ENCODE measurements at regions not wholly inside any gene's neighbourhood (a gene's known extent, or its start where the extent isn't known, plus 50 kb on each side); places are given as distances from the start of the nearest gene placed in this dataset.

GRCh38 chr1:83113652-83114051 is 885.3 kb downstream of the TTLL7 start:
- TF ChIP-seq CTCF (IDR thresholded peaks at IDR 0.05; ENCODE audit: extremely low read depth, low read depth, low read length): no peak
- Histone ChIP-seq H3K36me3 (ENCODE audit: insufficient read depth, low read length) (no peaks in the 10 kb centered on the region), H3K27me3 (ENCODE audit: insufficient read depth, low read length) (no peaks in the 10 kb centered on the region), H3K4me3 (ENCODE audit: insufficient read depth, low read length) (no peak overlapping the region), H3K27ac (ENCODE audit: low read depth, low read length) (no peak overlapping the region), H3K9me3 (ENCODE audit: low read depth, low read length) (no peaks in the 10 kb centered on the region), H4K20me1 (ENCODE audit: insufficient read depth, low read length) (no peaks in the 10 kb centered on the region), H3K4me1 (ENCODE audit: insufficient read depth, low read length) (no peaks in the 10 kb centered on the region), H2AFZ (ENCODE audit: low read length) (no peak overlapping the region), H3K79me2 (ENCODE audit: insufficient read depth, low read length) (no peaks in the 10 kb centered on the region), H3K4me2 (ENCODE audit: insufficient read depth, low read length) (no peak overlapping the region)
- DNase-seq (ENCODE audit: insufficient read length, low spot score, missing footprints): no peak

DNA sequence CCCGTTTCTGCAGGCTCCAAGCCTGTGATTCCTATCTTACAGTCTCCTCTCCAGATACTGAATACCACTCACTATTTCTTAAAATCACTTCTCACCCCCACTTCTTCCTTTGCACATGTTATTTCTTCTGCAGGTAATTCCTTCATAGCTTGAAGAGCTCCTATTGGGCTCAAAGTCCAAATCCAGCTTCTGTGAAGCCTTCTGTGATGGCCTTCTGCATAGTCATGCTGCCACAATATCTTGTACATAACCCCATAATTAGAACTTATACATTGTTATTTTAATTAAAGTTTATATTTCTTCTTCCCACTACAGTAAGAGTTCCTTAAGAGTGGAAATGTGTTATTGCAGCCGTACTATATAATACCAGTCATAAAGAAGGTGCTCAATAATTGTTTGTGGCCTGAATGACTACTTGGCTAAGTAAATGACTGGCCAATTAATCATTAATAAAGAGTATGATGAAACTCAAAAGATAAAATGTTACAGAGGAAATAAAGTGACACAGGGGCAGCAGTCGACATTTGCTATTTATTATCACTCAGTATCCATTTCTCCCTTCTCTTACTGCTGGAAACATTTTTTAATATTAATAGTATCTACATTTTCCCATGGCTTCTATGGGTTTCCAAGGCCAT is 886.6 kb downstream of the TTLL7 start:
- Histone ChIP-seq H2AFZ (ENCODE audit: low read length) (no peak overlapping the region), H3K27ac (ENCODE audit: low read depth, low read length) (no peak overlapping the region), H3K79me2 (ENCODE audit: insufficient read depth, low read length) (no peaks in the 10 kb centered on the region), H3K4me1 (ENCODE audit: insufficient read depth, low read length) (no peaks in the 10 kb centered on the region), H4K20me1 (ENCODE audit: insufficient read depth, low read length) (no peaks in the 10 kb centered on the region), H3K4me2 (ENCODE audit: insufficient read depth, low read length) (no peak overlapping the region), H3K9me3 (ENCODE audit: low read depth, low read length) (no peaks in the 10 kb centered on the region), H3K4me3 (ENCODE audit: insufficient read depth, low read length) (no peak overlapping the region), H3K36me3 (ENCODE audit: insufficient read depth, low read length) (no peaks in the 10 kb centered on the region), H3K27me3 (ENCODE audit: insufficient read depth, low read length) (no peaks in the 10 kb centered on the region)
- no peak for TF ChIP-seq CTCF (IDR thresholded peaks at IDR 0.05; ENCODE audit: extremely low read depth, low read depth, low read length)
- no peak for DNase-seq (ENCODE audit: insufficient read length, low spot score, missing footprints)

DNA sequence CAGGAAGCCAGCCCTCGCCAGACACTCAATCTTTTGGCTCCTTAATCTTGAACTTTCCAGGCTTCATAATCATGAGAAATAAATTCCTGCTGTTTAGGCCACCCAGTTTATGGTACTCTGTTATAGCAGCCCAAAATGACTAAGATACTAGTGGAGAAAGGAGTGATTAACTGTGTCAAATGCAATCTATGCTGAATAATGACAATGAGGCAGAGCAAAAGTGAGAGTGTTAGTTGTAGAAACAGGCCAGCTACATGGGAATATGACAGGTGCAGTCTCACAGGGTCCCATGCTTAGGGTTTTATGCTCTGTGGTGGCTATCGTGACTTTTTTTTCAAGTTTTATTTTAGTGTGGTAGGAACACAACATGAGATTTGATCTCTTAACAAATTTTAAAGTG is 888.8 kb downstream of the TTLL7 start:
- Histone ChIP-seq H3K9me3 (ENCODE audit: low read depth, low read length) (no peaks in the 10 kb centered on the region), H3K27me3 (ENCODE audit: insufficient read depth, low read length) (no peaks in the 10 kb centered on the region), H3K4me1 (ENCODE audit: insufficient read depth, low read length) (no peaks in the 10 kb centered on the region), H3K4me2 (ENCODE audit: insufficient read depth, low read length) (no peak overlapping the region), H3K79me2 (ENCODE audit: insufficient read depth, low read length) (no peaks in the 10 kb centered on the region), H3K4me3 (ENCODE audit: insufficient read depth, low read length) (no peak overlapping the region), H2AFZ (ENCODE audit: low read length) (no peak overlapping the region), H3K36me3 (ENCODE audit: insufficient read depth, low read length) (no peaks in the 10 kb centered on the region), H3K27ac (ENCODE audit: low read depth, low read length) (no peak overlapping the region), H4K20me1 (ENCODE audit: insufficient read depth, low read length) (no peaks in the 10 kb centered on the region)
- no peak for DNase-seq (ENCODE audit: insufficient read length, low spot score, missing footprints)
- no peak for TF ChIP-seq CTCF (IDR thresholded peaks at IDR 0.05; ENCODE audit: extremely low read depth, low read depth, low read length)

- Histone ChIP-seq H3K79me2 (ENCODE audit: insufficient read depth, low read length) (no peaks in the 10 kb centered on the region), H3K27me3 (ENCODE audit: insufficient read depth, low read length) (no peaks in the 10 kb centered on the region), H3K4me1 (ENCODE audit: insufficient read depth, low read length) (no peaks in the 10 kb centered on the region), H3K4me3 (ENCODE audit: insufficient read depth, low read length) (no peak overlapping the region), H3K9me3 (ENCODE audit: low read depth, low read length) (no peaks in the 10 kb centered on the region), H3K36me3 (ENCODE audit: insufficient read depth, low read length) (no peaks in the 10 kb centered on the region), H3K27ac (ENCODE audit: low read depth, low read length) (no peak overlapping the region), H2AFZ (ENCODE audit: low read length) (no peak overlapping the region), H4K20me1 (ENCODE audit: insufficient read depth, low read length) (no peaks in the 10 kb centered on the region), H3K4me2 (ENCODE audit: insufficient read depth, low read length) (no peak overlapping the region)
- DNase-seq (ENCODE audit: insufficient read length, low spot score, missing footprints): no peak
- TF ChIP-seq CTCF (IDR thresholded peaks at IDR 0.05; ENCODE audit: extremely low read depth, low read depth, low read length): no peak
Measured at GRCh38 chr1:83109692-83110091, 889.2 kb downstream of the TTLL7 start.
